GM12878 (cell line): ENCODE measurements at regions not wholly inside any gene's neighbourhood (a gene's known extent, or its start where the extent isn't known, plus 50 kb on each side); places are given as distances from the start of the nearest gene placed in this dataset.

Experiments
- ATAC-seq: fragments of 200-7000 bp; cut with Tn5 transposase; 3 replicates; pipeline ENCODE4 v1.9.1; 2020; ENCODE audit warnings: mild to moderate bottlenecking, moderate library complexity
- BruUV-seq: library from RNA; stranded (reverse); fragments of 400-500 nt; replicated peaks from 2 replicates; lab custom pipeline; 2021; lab: Mats Ljungman, UMichigan
- CTCF ChIA-PET: fragments of 300-600 bp; sonication (Branson Sonifier 250); formaldehyde crosslinking; extraction: SDS; loops from one replicate; lab custom pipeline; 2021; ENCODE audit warnings: inconsistent platforms; lab: Yijun Ruan, JAX
- POLR2A ChIA-PET: fragments of 350-600 bp; formaldehyde crosslinking; extraction: SDS; loops from one replicate; lab custom pipeline; 2021; ENCODE audit warnings: inconsistent platforms; lab: Charles Lee
- RAD21 ChIA-PET: fragments of 300-600 bp; sonication (Branson Sonifier 250); formaldehyde crosslinking; loops from one replicate; lab custom pipeline; 2023; ENCODE audit warnings: antibody characterized with exemption; ENCODE audit not compliant: unreplicated experiment; lab: Charles Lee
- SMC1A ChIA-PET: fragments of 300-600 bp; sonication (Branson Sonifier 250); formaldehyde crosslinking; loops from one replicate; lab custom pipeline; 2023; ENCODE audit not compliant: unreplicated experiment, uncharacterized antibody; lab: Charles Lee
- DNase-seq: peaks from one replicate; pipeline ENCODE4 v3.0.0-alpha.2; 2011; ENCODE audit warnings: low read depth, low spot score
- FAIRE-seq: peaks from 3 replicates; lab custom pipeline; 2011; peaks lifted over from hg19 to GRCh38; lab: Jason Lieb, UNC
- H2AFZ ChIP-seq: 2 replicates; pipeline ENCODE4 v1.6.0; 2011; ENCODE audit warnings: low read depth, low read length, control low read depth; ENCODE audit not compliant: control insufficient read depth
- H3K27ac ChIP-seq: 2 replicates; pipeline ENCODE4 v1.5.1; 2011; ENCODE audit warnings: control low read depth; ENCODE audit not compliant: control insufficient read depth, insufficient read depth
- H3K27me3 ChIP-seq, 2 experiments: replicated peaks in 1 of 2; 2 replicates each; pipeline versions ENCODE4 v1.6.0 to v1.6.1; 2011; ENCODE audit warnings: low read length in 1 of 2; ENCODE audit not compliant: control insufficient read depth in 2 of 2, insufficient read depth in 2 of 2
- H3K36me3 ChIP-seq, 2 experiments: 2 replicates each; pipeline ENCODE4 v1.5.1; 2011; ENCODE audit warnings: low read length in 1 of 2; ENCODE audit not compliant: control insufficient read depth in 2 of 2, insufficient read depth in 2 of 2
- H3K4me1 ChIP-seq: 2 replicates; pipeline ENCODE4 v1.6.1; 2011; ENCODE audit warnings: mild to moderate bottlenecking, low read length, moderate library complexity, mixed read lengths; ENCODE audit not compliant: control insufficient read depth, insufficient read depth
- H3K4me2 ChIP-seq: 2 replicates; pipeline ENCODE4 v1.6.0; 2011; ENCODE audit warnings: control low read depth; ENCODE audit not compliant: control insufficient read depth, insufficient read depth
- H3K4me3 ChIP-seq: fragments of 200-600 bp; sonication (generic); 2 replicates; pipeline ENCODE4 v1.5.1; 2016
- H3K79me2 ChIP-seq: 2 replicates; pipeline ENCODE4 v1.6.0; 2011; ENCODE audit warnings: low read length; ENCODE audit not compliant: control insufficient read depth, insufficient read depth
- H3K9ac ChIP-seq: 2 replicates; pipeline ENCODE4 v1.8.0; 2011; ENCODE audit warnings: low read length, control low read depth, mixed read lengths; ENCODE audit not compliant: control insufficient read depth, insufficient read depth
- H3K9me3 ChIP-seq: replicated peaks from 3 replicates; pipeline ENCODE4 v1.5.1; 2011; ENCODE audit warnings: mild to moderate bottlenecking, low read length; ENCODE audit not compliant: control insufficient read depth, insufficient read depth
- H4K20me1 ChIP-seq: 2 replicates; pipeline ENCODE4 v1.6.0; 2011; ENCODE audit not compliant: control insufficient read depth, insufficient read depth
- EED ChIP-seq: sonication (generic); IDR thresholded peaks from 2 replicates; pipeline ENCODE4 v1.6.1; 2016; ENCODE audit warnings: antibody characterized with exemption, low read depth
- EGR1 ChIP-seq, 2 experiments: IDR thresholded peaks; 1 replicate in 1 of 2; 2 replicates in 1 of 2; pipeline ENCODE4 v1.6.1; 2011 to 2012; ENCODE audit warnings: low read depth in 2 of 2, low read length in 2 of 2, borderline replicate concordance in 1 of 2, mild to moderate bottlenecking in 1 of 2, moderate library complexity in 1 of 2
- NR2C2 ChIP-seq: IDR thresholded peaks from 2 replicates; pipeline ENCODE4 v1.6.1; 2011; ENCODE audit warnings: borderline replicate concordance, low read depth; ENCODE audit not compliant: control insufficient read depth, insufficient read length
- POLR2A ChIP-seq: IDR thresholded peaks from 2 replicates; pipeline ENCODE4 v1.6.1; 2011; ENCODE audit warnings: low read depth, mild to moderate bottlenecking, low read length
- RCOR1 ChIP-seq: conservative IDR thresholded peaks from 2 replicates; pipeline ENCODE4 v1.6.1; 2012; ENCODE audit warnings: low read depth, low read length, improper control_type of control experiment
- ZNF24 ChIP-seq: fragments of 450-650 bp; IDR thresholded peaks from 2 replicates; pipeline ENCODE4 v1.6.1; 2017; ENCODE audit warnings: antibody characterized with exemption, mild to moderate bottlenecking
- WGBS: methylation state at CpG from one replicate; pipeline ENCODE4 v1.1.6; 2016; ENCODE audit warnings: low lambda C conversion rate; ENCODE audit not compliant: insufficient replicate concordance, insufficient coverage; ENCODE audit errors: missing lambda C conversion rate; 5-methylcytosine and 5-hydroxymethylcytosine counted together
- in situ Hi-C: fragments of 300-500 bp; cut with MboI; formaldehyde crosslinking; loops from 9 replicates; pipeline ENCODE4 v1.14.3; 2018; ENCODE audit warnings: mixed read lengths
- intact Hi-C: fragments of 100-400 bp; cut with micrococcal nuclease; formaldehyde crosslinking; loops from one replicate; pipeline ENCODE4 v1.14.2; 2022; ENCODE audit not compliant: unreplicated experiment
- TF ChIP-seq, protein P1 (sequence below): fragments of 450-650 bp; IDR thresholded peaks from 2 replicates; pipeline ENCODE4 v1.6.1; 2017; ENCODE audit warnings: mild to moderate bottlenecking, moderate library complexity
- TF ChIP-seq, protein P2 (sequence below): fragments of 450-650 bp; formaldehyde crosslinking; IDR thresholded peaks from 2 replicates; pipeline ENCODE4 v1.4.0; 2020; ENCODE audit warnings: mild to moderate bottlenecking, moderate library complexity

DNA sequence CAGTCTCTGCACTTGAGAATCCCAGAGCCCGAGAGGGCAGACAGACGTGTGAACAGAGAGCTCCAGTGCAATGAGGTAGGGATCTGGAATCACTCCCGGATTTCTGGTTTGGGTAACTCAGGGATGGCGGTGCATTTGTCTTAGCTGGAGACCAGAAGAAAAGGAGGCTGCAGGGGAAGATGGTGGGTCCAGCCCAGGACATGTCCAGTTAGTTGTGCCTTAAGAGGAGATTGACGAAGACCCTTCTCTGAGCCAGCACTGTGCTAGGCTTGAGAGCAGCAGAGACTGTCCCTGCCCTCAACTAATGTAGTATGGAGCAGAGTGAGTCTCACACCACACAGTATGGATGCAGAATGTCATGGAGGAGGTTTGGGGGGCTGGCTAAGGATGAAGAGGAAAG lies 150.6 kb upstream of the COPS8 start:
- FAIRE-seq = no peak
- no peak overlapping the region for H3K4me3 ChIP-seq
- ChIA-PET RAD21 (no interaction called here), POLR2A (no interaction called here), CTCF (no interaction called here), SMC1A (no interaction called here)
- intact Hi-C loops = no loop called here
- H3K4me1 ChIP-seq = no peaks in the 10 kb centered on the region
- no peak overlapping the region for H2AFZ ChIP-seq
- H3K79me2 ChIP-seq = no peaks in the 10 kb centered on the region
- in situ Hi-C loops = no loop called here
- H3K9ac ChIP-seq = no peak overlapping the region
- no peak overlapping the region for H3K4me2 ChIP-seq
- BruUV-seq = no TSS peak
- no peaks in the 10 kb centered on the region for H3K36me3 ChIP-seq
- H3K27me3 ChIP-seq = peaks cover 0 to 6% of the 10 kb centered on the region in 2 experiments; a peak in 2 of 4 replicates
- H3K27ac ChIP-seq = no peak overlapping the region
- H3K9me3 ChIP-seq = no peaks in the 10 kb centered on the region
- H4K20me1 ChIP-seq = no peaks in the 10 kb centered on the region
- TF ChIP-seq RCOR1 = no peak
- 42% methylated on average over 5 of the region's 5 CpGs for WGBS
- DNase-seq = no peak
- no peak for ATAC-seq

DNA sequence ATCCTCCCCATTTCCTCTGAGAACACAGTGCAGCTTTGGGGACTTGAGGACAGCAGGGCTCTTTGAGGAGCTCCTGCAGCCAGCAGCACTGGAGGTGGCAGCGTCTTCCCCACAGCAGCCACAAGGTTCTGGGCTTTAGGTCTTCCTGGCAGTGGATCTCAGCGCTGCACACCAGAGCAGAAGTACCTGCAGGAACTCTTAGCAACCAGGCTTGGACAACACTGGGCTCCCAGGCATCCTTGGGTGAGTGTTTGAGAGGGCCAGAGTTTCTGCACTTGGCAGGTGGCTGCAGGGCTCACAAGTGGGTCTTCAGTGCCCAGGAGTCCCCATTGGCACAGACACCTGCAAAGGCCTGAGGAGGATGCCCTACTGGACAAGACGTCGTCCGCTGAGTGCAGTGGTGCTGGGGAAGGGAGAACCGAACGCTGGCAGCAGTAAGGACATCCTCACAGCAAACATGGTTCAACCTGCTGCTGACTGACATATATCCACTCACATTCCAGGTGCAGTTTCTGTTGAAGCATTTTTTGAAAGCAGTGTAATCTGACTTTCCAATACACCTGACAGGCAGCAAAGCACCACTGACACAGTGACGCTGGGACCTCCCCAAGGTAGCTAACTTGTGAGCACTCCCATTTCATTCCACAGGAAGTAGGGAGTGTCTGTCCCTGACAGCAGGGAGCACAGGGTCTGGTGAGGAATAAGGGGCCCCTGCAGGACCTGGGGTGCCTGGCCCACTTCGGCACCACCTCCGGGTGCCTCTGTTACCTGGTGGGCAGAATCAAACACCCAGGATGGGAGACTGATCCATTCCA lies 149.9 kb upstream of the COPS8 start:
- CTCF ChIA-PET = no interaction called here
- ATAC-seq = no peak
- POLR2A ChIA-PET = no interaction called here
- TF ChIP-seq, protein P1, sequence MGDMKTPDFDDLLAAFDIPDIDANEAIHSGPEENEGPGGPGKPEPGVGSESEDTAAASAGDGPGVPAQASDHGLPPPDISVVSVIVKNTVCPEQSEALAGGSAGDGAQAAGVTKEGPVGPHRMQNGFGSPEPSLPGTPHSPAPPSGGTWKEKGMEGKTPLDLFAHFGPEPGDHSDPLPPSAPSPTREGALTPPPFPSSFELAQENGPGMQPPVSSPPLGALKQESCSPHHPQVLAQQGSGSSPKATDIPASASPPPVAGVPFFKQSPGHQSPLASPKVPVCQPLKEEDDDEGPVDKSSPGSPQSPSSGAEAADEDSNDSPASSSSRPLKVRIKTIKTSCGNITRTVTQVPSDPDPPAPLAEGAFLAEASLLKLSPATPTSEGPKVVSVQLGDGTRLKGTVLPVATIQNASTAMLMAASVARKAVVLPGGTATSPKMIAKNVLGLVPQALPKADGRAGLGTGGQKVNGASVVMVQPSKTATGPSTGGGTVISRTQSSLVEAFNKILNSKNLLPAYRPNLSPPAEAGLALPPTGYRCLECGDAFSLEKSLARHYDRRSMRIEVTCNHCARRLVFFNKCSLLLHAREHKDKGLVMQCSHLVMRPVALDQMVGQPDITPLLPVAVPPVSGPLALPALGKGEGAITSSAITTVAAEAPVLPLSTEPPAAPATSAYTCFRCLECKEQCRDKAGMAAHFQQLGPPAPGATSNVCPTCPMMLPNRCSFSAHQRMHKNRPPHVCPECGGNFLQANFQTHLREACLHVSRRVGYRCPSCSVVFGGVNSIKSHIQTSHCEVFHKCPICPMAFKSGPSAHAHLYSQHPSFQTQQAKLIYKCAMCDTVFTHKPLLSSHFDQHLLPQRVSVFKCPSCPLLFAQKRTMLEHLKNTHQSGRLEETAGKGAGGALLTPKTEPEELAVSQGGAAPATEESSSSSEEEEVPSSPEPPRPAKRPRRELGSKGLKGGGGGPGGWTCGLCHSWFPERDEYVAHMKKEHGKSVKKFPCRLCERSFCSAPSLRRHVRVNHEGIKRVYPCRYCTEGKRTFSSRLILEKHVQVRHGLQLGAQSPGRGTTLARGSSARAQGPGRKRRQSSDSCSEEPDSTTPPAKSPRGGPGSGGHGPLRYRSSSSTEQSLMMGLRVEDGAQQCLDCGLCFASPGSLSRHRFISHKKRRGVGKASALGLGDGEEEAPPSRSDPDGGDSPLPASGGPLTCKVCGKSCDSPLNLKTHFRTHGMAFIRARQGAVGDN = no peak
- TF ChIP-seq ZNF24 (no peak), EED (no peak), POLR2A (no peak), NR2C2 (no peak), RCOR1 (no peak), EGR1 (IDR thresholded peaks at IDR 0.05; ENCODE audit: borderline replicate concordance in 1 of 2, low read depth in 2 of 2, low read length in 2 of 2) (no peak)
- TF ChIP-seq, protein P2, sequence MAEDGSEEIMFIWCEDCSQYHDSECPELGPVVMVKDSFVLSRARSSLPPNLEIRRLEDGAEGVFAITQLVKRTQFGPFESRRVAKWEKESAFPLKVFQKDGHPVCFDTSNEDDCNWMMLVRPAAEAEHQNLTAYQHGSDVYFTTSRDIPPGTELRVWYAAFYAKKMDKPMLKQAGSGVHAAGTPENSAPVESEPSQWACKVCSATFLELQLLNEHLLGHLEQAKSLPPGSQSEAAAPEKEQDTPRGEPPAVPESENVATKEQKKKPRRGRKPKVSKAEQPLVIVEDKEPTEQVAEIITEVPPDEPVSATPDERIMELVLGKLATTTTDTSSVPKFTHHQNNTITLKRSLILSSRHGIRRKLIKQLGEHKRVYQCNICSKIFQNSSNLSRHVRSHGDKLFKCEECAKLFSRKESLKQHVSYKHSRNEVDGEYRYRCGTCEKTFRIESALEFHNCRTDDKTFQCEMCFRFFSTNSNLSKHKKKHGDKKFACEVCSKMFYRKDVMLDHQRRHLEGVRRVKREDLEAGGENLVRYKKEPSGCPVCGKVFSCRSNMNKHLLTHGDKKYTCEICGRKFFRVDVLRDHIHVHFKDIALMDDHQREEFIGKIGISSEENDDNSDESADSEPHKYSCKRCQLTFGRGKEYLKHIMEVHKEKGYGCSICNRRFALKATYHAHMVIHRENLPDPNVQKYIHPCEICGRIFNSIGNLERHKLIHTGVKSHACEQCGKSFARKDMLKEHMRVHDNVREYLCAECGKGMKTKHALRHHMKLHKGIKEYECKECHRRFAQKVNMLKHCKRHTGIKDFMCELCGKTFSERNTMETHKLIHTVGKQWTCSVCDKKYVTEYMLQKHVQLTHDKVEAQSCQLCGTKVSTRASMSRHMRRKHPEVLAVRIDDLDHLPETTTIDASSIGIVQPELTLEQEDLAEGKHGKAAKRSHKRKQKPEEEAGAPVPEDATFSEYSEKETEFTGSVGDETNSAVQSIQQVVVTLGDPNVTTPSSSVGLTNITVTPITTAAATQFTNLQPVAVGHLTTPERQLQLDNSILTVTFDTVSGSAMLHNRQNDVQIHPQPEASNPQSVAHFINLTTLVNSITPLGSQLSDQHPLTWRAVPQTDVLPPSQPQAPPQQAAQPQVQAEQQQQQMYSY (CRISPR knock-in tag) = no peak

More for the DNA sequence above, 149.9 kb upstream of the COPS8 start:
- no peaks in the 10 kb centered on the region for H3K79me2 ChIP-seq
- H3K27ac ChIP-seq = no peak overlapping the region
- no peaks in the 10 kb centered on the region for H3K36me3 ChIP-seq
- intact Hi-C loops = no loop called here
- no peaks in the 10 kb centered on the region for H3K4me1 ChIP-seq
- ChIA-PET RAD21 (no interaction called here), SMC1A (no interaction called here)
- no TSS peak for BruUV-seq
- WGBS = 25% methylated on average over 10 of the region's 10 CpGs
- FAIRE-seq = no peak
- H3K4me3 ChIP-seq = no peak overlapping the region
- in situ Hi-C loops = no loop called here
- no peak overlapping the region for H2AFZ ChIP-seq
- H3K9ac ChIP-seq = no peak overlapping the region
- DNase-seq = no peak
- H4K20me1 ChIP-seq = no peaks in the 10 kb centered on the region
- no peak overlapping the region for H3K4me2 ChIP-seq
- peaks cover 0 to 6% of the 10 kb centered on the region in 2 experiments; a peak in 2 of 4 replicates for H3K27me3 ChIP-seq
- no peaks in the 10 kb centered on the region for H3K9me3 ChIP-seq
